ENCODE measurements at regions not wholly inside any gene's neighbourhood (a gene's known extent, or its start where the extent isn't known, plus 50 kb on each side); places are given as distances from the start of the nearest gene placed in this dataset.

DNA sequence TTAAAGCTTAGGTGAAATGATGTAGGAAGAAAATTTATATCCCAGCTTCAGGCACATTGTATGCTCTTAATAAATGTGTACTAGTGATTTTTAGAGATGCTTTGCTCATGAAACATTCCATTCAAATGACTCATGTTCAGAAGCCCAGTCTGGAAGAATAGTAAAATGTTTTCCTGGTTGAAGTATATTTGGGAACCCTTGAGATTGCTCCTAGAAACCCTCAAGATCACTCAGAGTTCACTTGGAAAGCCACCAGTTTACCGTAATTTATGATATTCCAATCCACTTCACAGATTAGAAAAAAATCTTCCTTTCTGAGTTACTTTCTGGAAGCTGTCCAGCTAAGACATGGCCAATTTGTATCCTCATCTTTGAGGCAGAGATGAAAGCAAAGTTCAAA lies 186.4 kb downstream of the SYT10 start:
- TF ChIP-seq, protein P1, sequence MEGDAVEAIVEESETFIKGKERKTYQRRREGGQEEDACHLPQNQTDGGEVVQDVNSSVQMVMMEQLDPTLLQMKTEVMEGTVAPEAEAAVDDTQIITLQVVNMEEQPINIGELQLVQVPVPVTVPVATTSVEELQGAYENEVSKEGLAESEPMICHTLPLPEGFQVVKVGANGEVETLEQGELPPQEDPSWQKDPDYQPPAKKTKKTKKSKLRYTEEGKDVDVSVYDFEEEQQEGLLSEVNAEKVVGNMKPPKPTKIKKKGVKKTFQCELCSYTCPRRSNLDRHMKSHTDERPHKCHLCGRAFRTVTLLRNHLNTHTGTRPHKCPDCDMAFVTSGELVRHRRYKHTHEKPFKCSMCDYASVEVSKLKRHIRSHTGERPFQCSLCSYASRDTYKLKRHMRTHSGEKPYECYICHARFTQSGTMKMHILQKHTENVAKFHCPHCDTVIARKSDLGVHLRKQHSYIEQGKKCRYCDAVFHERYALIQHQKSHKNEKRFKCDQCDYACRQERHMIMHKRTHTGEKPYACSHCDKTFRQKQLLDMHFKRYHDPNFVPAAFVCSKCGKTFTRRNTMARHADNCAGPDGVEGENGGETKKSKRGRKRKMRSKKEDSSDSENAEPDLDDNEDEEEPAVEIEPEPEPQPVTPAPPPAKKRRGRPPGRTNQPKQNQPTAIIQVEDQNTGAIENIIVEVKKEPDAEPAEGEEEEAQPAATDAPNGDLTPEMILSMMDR (IDR thresholded peaks at IDR 0.05): no peak
- ATAC-seq (ENCODE audit: low FRiP score): peak; percentile 68
- DNase-seq (ENCODE audit: low spot score): no peak

DNA sequence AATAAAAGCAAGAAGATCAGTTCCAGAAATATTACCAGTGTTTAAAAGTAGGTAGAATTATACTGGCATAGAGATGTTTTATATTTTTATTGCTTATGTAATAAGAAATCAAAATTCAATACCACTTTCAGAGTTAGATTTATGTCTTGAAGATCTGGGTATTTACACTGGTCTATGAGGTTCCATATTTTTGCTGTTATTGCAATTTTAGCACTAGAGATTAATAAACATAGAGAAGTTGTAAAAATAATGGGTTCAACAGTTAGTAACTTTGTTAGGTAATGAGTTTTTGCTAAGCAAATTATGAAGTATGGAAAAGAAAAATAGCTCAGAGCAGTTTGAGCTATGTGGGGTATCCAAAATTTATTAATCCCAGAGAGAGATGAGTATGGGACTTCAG lies 188.1 kb downstream of the SYT10 start:
- no peak for DNase-seq (ENCODE audit: low spot score)
- ATAC-seq (ENCODE audit: low FRiP score): no peak
- TF ChIP-seq, protein P1 (IDR thresholded peaks at IDR 0.05): no peak

DNA sequence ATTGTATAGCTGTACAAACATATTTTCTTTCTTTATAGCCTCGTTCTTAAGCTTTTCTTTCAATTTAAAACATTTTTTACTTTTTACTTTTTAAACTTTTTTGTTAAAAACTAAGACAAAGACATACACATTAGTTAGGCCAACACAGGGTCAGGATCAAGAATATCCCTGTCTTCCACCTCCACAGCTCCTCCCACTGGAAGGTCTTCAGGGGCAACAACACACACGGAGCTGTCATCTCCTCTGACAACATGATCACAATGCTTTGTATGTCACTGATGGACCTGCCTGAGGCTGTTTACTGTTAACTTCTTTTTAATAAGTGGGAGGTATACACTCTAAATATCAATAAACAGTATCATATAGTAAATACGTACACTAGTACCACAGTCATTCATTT lies 191.3 kb downstream of the SYT10 start:
- TF ChIP-seq, protein P1 (IDR thresholded peaks at IDR 0.05): no peak
- DNase-seq (ENCODE audit: low spot score): no peak
- no peak for ATAC-seq (ENCODE audit: low FRiP score)

DNA sequence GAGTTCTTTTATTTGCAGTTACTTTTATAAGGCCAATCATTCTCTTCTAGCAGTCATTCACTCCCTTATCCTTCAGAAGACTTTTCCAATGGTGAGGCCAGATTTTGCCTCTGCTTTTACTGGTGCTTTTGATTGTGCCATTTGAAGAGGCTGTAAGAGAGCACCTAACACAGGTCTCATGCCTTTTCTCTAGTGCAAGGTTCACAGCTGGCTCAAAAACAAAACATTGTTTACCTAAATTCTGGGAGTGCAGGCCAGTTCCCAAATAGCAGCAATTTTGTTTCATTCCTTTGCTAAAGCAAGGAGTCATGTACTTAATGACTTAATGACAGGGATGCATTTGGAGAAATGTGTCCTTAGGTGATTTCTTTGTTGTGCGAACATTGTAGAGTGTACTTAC lies 192.0 kb downstream of the SYT10 start:
- TF ChIP-seq, protein P1 (IDR thresholded peaks at IDR 0.05): no peak
- ATAC-seq (ENCODE audit: low FRiP score): no peak
- DNase-seq (ENCODE audit: low spot score): no peak

DNA sequence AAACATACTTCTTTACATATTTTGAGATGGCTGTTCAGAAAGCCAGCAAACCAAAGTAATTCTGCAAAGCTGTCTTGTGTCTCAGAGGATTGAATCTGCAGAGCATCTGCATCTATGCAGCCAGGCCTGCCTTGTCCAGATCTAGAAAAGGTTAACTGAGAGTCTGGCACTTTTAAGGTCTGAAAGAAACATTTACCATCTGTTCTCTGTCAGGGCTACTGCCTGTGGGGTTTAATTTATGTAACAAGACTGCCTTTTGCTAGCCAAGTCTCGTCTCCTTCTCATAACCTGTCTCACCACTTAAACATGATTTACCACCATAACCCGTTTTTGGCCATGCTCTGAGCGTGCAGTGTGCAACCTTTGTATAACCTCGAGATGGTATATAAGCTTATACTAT lies 194.2 kb downstream of the SYT10 start:
- TF ChIP-seq, protein P1 (IDR thresholded peaks at IDR 0.05): no peak
- no peak for ATAC-seq (ENCODE audit: low FRiP score)
- DNase-seq (ENCODE audit: low spot score): no peak

DNA sequence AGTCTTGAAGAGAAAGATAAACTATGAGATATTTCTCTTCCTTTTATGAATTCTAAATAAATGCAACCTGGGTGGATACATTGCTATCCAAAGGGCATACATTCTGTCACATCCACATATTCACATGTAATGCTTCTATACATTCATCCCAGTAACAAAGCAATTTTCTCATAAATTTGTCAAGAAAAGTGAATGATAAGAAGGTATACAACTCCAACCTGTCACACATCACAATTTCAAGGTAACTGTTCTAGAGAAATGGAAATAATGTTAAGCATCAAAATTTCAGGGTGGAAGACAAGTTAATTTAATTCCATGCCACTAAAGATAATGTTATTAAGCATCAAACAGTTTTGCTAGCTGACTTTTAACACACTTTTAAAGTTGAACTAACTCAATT lies 212.9 kb downstream of the SYT10 start:
- ATAC-seq (ENCODE audit: low FRiP score) (no peak), DNase-seq (ENCODE audit: low spot score) (no peak)
- TF ChIP-seq, protein P1 (IDR thresholded peaks at IDR 0.05): no peak

DNA sequence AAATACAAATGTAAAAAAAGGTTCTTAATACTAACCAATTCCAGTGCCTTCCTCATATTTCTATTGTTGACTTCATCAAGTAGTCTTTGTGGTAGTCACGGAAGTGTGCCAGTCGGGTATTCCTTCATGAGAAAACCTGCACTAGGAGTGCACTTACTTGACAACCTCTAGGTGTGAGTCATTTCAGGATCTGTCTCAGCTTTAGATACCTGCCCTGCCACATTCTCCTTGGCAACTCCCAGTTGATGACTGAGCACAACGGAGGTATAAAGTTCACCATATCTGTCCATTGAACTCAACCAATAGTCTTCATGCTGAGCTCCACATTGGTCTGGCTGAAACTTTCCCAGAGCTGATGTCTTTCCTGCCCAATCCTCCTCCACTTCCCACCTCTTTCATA lies 215.7 kb downstream of the SYT10 start:
- ATAC-seq (ENCODE audit: low FRiP score): no peak
- TF ChIP-seq, protein P1 (IDR thresholded peaks at IDR 0.05): no peak
- no peak for DNase-seq (ENCODE audit: low spot score)

All from omental fat pad (tissue), 3 donors.